GM21723 (cell line): ENCODE measurements at regions not wholly inside any gene's neighbourhood (a gene's known extent, or its start where the extent isn't known, plus 50 kb on each side); places are given as distances from the start of the nearest gene placed in this dataset.
"Not testable (repeated sequence)": the region's sequence is repeated elsewhere in the genome, so short reads cannot be mapped to it uniquely, and the experiment has no call there.

Source experiments
- ATAC-seq: cut with Tn5 transposase; IDR thresholded peaks from one replicate; pipeline ENCODE4 v1.9.1; 2021; ENCODE audit warnings: mild to moderate bottlenecking, moderate library complexity; ENCODE audit not compliant: unreplicated experiment

DNA sequence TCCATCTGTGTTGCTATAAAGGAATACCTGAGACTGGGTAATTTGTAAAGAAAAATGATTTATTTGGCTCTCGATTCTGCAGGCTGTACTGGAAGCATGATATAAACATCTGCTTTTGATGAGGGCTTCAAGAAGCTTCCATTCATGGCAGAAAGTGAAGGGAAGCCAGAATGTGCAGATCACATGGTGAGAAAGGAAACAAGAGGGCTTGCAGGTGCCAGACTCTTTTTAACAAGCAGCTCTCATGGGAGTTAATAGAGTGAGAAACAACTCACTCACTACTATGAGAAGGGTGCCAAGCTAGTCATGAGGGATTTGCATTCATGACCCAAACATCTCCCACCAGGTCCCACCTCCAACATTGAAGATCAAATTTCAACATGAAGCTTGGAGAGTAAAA is 247.2 kb downstream of the ZIC4 start:
- no peak for ATAC-seq

DNA sequence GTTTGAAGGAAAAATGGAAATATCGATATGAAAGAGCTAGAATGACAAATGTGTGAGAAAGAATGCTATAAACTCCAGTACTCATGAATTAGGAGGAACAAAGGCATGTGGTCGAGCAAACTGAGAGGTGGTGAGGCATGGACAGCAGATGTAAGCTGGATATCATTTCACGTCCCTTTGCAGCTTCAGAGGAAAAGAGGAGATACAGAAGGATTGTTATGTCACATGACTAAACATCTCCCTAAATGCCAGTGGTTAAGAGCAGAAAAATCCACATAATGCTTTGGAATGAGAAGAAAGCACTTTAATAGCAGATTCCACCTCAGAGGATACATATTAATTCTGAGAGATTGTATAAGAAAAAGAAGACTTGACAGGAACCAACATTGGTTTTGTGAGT is 248.7 kb downstream of the ZIC4 start:
- no peak for ATAC-seq

DNA sequence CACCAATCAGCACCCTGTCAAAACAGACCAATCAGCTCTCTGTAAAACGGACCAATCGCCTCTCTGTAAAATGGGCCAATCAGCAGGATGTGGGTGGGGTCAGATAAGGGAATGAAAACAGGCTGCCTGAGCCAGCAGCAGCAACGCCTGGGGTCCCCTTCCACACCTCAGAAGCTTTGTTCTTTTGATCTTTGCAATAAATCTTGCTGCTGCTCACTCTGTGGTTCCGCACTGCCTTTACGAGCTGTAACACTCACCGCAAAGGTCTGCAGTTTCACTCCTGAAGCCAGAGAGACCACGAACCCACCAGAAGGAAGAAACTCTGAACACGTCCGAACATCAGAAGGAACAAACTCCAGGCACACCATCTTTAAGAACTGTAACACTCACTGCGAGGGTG is 251.4 kb downstream of the ZIC4 start:
- not testable (repeated sequence) for ATAC-seq

DNA sequence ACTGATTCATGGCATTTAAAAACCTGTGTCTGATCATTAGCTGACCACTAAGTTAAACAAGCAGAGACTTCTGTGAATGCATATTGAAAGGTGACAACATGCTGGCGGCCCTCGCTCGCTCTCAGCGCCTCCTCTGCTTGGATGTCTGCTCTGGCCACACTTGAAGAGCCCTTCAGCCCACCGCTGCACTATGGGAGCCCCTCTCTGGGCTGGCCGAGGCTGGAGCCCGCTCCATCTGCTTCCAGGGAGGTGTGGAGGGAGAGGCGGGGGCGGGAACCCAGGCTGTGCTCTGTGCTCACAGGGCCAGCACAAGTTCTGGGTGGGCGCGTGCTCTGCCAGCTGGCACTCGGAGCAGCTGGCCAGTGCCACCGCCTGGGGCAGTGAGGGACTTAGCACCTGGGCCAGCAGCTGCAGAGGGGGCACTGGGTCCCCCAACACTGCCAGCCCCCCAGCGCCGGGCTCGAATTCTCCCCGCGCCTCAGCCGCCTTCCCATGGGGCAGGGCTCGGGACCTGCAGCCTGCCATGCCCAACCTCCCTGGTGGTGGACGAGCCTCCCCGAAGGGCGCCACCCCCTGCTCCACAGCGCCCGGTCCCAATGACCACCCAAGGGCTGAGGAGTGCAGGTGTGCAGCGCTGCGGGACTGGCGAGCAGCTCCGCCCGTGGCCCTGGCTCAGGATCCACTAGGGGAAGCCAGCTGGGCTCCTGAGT is 252.4 kb downstream of the ZIC4 start:
- no peak for ATAC-seq

DNA sequence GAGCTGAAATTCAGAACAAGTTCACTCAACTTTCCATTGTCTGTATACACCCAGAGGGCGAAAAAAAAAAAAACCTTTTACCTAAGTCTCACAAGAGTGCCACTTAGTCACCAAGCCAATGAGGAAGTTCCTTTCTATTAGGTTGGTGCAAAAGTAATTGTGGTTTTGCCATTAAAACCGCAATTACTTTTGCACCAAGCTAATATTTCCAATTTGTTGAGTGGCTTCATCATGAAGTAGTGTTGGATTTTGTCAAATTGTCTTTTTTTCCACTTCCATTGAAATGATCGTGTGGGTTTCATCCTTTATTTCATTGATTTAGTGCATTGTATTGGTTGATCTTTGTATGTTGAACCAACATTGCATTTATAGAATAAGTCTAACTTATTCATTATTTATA is 253.9 kb downstream of the ZIC4 start:
- ATAC-seq = no peak

DNA sequence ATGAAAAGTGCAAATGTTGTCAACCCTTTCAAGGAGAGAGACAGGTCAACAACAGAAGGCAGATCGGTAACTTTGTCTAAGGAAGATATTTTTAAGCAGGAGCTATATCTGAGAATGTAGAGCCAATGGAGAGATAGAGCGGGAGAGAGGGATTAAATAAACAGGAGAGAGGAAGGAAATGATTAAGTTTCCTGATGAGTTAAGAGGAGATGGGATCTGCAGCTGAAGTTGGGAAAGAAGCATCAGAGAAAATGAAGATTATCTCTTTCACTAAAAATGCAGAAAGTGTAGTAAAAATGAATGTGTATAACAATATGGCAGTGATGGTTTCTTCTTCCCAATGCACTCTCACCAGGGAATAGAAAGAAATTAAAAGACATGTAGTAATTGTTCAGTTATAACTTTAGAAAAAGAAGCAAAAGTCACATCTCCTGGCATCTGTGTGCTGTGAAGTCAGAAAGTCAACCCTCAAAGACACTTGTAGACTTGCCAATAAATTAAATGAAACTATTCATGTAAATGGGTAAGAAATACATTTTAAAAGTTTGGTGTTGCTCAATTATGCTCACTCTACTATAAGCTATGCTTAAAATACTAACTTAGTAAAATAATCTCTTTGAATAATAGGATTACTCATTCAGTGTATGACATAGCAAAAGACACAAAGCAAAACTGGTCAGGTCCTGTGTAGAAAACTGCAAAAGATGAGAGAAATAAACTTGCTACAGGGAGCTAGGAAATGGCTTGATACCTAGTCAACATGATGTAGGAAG is 264.6 kb downstream of the ZIC4 start:
- no peak for ATAC-seq

DNA sequence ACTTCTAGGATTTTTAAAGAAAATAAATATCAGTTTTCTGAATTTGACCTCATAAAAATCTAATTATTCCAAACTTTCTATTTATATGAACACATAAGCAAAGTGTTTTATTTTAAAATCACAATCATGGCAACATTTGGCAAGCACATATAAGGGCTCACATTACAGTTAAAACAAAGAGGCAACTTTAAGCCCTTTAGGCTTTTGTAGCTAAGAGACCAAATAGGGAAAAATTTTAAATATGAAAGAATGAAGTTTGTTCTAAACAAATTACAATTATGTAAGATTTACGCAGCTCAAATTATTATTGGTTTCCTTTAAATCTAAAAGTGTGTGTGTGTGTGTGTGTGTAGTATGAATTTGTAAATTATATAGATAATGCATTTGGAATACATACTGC is 267.0 kb downstream of the ZIC4 start:
- no peak for ATAC-seq

DNA sequence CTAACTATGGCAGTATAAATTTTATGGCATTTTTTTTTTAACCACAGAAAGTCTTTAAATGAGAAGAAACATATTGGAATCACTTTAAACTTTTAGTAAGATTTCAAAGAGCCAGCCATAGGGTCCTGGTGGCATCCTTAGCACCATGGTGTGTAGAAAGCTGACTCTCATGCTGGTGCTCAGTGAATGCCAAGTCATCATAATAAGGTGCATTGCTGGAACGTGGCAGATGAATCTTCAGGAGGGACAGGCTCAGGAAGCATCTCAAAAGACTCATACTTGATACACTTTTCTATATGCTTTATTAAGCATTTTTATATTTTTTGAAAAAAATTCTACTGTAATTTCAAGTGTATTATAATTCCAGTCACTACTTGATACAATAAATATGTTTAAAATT is 274.2 kb downstream of the ZIC4 start:
- no peak for ATAC-seq

DNA sequence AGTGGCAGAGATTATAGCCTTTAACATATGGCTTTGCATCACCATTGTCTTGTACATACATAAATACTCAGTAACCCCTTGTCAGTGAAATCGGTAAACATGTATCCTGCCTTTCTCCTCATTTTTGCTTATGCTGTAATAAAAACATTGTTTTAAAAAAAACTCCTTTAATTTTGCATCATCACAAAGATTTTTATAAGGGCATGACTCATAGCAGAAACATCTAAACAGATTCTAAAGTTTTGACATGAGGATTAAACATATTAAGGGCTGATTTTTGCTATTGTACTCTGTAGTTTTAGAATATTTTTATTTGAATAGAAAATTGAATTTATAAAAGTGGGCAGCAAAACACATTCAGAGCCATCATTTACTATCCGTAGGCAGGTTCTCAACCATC is 275.9 kb downstream of the ZIC4 start:
- no peak for ATAC-seq

DNA sequence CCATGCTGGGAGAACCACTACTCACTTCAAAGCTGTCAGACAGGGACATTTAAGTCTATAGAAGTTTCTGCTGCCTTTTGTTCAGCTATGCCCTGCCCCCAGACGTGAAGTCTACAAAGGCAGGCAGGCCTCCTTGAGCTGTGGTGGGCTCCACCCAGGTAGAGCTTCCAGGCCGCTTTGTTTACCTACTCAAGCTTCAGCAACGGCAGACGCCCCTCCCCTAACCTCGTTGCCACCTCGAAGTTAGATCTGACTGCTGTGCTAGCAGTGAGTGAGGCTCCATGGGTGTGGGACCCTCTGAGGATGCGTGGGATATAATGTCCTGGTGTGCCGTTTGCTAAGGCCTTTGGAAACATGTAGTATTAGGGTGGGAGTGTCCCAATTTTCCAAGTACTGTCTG is 276.7 kb downstream of the ZIC4 start:
- ATAC-seq = no peak

DNA sequence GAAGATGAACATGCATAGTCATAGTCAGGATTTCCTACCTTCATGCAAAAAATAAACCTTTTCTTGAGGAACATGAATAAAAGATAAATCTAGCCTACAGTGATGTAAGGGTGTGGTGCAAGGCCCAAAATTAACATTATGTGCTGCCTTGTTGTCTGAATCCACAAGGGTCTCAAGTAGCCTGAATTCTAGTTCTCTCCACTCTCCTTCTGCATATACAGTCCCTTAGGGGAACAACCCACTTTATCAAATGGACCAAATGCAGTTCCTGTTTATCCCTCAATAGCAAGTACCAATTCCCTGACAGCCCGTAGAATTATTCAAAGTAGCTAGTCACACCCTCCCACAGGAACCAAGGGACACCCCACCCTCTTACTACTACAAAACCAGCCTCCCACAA is 284.0 kb downstream of the ZIC4 start:
- ATAC-seq = no peak

DNA sequence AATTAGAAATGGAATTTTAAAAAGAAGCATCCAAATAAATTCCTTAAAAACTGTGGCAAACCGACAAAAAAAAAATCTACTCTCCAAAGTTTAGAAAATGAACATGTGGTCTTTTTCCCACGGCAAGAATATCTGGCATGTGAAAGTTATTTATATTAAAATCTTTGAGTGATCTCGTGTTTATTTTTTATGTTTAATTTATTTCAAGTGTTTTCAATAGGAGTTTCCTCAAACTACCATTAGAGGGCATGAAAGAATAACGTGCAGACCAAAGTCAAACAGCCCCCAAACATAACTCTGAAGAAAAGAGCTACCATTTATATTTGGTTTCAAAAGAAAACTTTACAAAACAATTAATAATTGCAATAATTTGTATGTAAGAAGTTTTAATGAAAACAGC is 286.4 kb downstream of the ZIC4 start:
- ATAC-seq = no peak

DNA sequence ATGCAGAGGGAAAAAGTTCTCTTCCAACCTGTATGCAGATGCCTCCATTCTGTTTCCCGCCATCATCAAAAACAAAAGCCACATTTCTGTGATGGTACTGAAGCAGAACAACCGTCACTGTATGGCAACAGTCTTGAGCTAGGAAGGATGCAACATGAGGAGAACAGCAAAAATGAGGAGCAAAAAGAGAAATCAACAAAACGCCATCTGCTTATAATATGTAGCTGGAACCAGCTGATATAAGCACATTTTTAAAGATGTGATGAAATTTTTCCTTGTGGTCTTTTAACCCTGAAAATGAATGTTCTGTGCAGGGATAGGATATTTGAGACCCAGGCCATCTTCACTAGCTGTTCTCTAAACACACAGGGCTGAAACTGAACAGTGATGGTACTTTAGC is 287.0 kb downstream of the ZIC4 start:
- no peak for ATAC-seq

DNA sequence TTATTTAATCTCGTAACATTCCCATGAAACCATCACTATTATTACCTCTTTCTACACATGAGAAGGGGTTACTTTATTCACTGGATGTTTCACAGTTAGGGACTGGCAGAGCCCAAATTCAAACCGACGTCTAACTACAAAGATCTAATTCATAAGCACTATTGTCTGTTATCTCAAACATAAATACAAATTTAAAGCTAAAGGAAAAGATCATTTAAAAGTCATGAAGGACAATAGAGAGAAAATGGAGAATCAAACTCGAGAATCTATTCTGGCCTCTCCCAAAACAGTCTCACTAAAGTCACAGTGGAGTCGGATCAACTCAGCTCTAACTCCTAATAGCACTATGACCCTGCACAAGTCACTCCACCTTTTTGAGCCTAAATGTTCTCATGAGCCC is 287.7 kb downstream of the ZIC4 start:
- ATAC-seq = no peak

DNA sequence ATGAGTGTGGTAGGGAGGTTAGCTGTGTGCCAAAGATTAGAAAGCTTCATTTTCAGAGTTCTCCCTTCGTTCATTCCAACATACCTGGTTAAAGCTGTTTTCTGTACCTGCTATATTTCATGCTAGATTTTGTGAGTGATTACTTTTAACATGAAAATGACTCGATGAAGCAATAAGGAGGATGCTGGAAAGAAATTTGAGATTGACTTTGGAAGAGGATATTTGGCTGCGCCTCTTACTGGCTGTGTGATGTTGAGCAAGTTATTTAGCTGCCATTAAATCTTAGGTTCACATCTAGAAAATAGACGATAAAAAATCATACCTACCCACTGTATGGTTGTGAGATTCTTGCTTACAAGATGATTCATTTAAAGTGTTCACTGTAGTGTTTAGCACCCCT is 288.7 kb downstream of the ZIC4 start:
- no peak for ATAC-seq

DNA sequence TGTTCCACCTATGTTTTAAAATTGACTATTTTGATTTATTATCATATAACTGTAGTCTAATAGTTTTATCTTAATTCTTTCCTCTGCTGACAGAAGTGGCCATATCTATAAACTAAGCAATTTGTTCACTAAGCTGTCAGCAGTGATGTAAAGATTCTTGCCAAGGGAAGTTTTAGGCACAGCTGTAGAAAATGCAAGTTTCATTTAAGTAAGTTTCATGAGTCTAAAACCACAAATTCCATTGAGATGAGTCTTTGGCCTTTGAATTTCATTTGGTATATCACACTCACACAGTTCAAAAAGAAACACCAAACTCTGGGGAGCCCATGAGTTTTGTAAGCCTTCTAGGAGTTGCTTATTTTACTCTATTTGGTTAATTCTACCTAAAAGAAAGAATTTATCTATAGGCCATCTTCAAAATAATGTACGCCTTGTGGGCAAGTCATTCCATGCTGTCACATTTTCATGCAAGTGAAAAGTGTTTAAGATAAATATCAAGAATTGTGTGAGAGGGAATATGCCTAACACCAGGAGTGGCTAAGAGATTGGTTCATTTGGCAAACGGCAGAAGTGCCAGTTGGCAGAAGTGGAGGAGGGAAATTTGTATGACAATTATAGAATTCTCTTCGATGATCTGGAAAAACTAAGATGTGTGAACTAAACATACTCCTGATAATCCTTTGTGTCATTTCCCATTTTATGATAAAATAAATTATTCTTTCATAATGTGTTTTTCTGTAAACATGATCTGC is 292.9 kb downstream of the ZIC4 start:
- ATAC-seq = no peak

DNA sequence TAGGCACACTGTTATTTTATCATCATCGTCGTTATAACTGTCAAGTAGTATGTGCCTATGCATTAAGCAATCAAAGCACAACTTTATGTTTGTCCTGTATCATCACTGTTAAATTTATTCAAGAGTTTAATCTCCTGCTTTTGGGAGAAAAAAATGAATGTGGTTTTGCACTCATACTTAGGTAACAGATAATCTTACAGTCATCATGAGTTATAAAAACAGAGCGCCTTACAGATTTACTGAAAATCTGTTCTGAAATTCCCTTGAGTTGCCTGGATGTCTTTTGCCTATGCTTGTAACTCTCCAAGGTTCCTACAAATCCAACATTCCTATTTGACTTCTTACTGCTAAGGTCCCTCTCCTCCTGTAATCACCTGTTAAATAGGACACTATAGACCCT is 307.3 kb downstream of the ZIC4 start:
- no peak for ATAC-seq

DNA sequence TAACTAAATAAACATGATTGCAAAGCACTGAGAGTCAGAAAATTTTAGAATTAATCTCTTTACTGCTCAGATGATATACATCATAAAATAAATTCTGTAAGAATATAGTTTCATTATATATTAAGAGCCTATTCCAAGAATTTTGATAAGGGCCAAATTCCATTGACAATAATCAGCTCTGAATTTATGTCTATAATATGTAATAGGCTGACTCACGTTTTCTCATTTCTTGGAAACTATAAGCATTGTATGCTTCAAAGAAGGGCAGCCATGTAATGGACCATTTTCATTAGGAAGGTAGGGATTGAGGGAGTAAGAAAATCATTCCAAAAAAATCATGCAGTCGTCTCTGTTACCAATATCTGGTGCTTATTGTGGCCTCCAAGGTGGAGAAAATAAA is 315.9 kb downstream of the ZIC4 start:
- ATAC-seq = no peak

DNA sequence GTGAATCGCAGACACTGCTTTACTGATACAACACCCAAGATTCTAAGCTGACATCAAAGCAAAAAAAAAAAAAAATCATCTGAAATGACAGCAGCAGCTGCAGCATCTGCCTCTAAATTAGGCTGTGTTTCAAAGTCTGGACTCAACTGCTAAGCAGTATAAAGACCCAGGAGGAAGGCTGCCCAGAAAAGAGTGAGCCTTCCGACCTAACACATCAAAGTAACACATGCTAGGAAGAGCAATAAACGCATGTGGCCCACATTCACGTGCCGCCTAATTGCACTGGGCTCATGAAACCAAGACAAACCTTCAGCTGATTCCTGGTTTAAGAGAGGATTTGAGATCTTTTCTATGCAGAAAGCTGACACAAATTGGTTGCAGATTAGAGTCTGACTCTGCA is 317.1 kb downstream of the ZIC4 start:
- no peak for ATAC-seq

DNA sequence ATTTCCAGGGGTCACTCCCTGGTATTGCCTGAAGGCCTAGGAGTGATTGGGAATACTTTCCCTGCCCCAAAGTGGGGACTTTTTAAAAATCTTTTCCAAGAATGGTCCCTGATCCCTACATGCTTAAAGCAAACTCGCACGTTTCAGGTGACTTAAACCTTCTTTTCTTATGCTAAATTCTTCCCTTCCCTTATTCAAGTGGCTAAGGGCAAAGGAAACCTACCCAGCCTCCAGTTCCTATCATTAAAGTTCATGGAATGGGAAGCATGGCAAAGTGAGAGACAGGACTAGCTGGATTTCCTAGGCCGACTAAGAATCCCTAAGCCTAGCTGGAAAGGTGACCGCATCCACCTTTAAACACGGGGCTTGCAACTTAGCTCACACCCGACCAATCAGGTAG is 346.8 kb downstream of the ZIC4 start:
- not testable (repeated sequence) for ATAC-seq

DNA sequence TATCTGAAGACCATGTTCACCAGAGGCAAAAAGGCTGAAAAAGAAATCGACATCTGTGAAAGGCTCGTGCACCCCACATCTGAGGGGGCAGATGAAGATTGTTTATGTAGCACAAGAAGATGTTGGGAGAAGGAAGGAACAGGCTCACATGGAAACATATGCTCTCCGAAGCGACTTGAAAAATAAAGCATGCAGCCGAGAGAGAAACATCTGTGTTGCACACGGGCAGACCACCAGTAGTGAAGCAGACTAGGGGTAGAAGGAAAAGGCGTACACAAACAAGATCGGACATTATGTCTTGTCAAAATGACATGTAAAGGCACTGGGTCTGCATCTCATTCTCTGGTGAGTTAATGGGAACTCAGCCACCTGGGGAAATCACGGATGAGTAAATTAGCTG is 356.5 kb downstream of the ZIC4 start:
- ATAC-seq = no peak

DNA sequence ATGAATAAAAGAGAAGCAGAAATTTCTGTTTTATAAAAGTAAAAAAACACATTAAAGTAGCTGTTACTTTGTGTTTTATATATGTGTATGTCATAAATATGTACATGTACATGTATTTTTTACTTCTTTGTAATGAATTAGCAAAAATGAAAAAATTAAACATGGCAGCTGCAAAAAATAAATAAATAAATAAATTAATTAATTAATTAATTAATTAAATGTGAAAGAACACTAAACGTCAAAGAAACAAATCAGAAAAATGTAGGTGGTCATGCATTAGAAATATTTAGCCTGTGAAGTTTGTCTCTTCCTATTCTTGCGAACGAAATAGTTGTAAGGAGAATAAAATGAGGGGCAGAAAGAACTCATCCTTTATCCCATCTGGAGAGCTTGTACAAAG is 357.0 kb downstream of the ZIC4 start:
- ATAC-seq = no peak
